Suprapubic skin (tissue), 4 donors: ENCODE measurements at regions not wholly inside any gene's neighbourhood (a gene's known extent, or its start where the extent isn't known, plus 50 kb on each side); places are given as distances from the start of the nearest gene placed in this dataset.

ENCODE experiments used
- DNase-seq, 2 donors: peaks; one replicate each; pipeline ENCODE4 v3.0.0-alpha.2; 2019; ENCODE audit warnings: low spot score in 2 of 2
- H3K27ac ChIP-seq: fragments of 200-600 bp; sonication (generic); one replicate; pipeline ENCODE4 v1.5.1; 2019
- H3K27me3 ChIP-seq: fragments of 200-600 bp; sonication (generic); one replicate; pipeline ENCODE4 v1.5.1; 2019
- H3K36me3 ChIP-seq: fragments of 200-600 bp; sonication (generic); one replicate; pipeline ENCODE4 v1.5.1; 2019
- H3K4me1 ChIP-seq: fragments of 200-600 bp; sonication (generic); one replicate; pipeline ENCODE4 v1.5.1; 2019
- H3K4me3 ChIP-seq: fragments of 200-600 bp; sonication (generic); one replicate; pipeline ENCODE4 v1.5.1; 2019; ENCODE audit warnings: mild to moderate bottlenecking
- H3K9me3 ChIP-seq: fragments of 200-600 bp; sonication (generic); one replicate; pipeline ENCODE4 v1.5.1; 2019
- EP300 ChIP-seq: sonication (generic); formaldehyde crosslinking; IDR thresholded peaks from one replicate; pipeline ENCODE4 v1.6.1; 2017; ENCODE audit warnings: antibody characterized with exemption
- POLR2A ChIP-seq, 2 donors: fragments of 450-650 bp; IDR thresholded peaks; one replicate each; pipeline ENCODE4 v1.6.1; 2017; ENCODE audit warnings: antibody characterized with exemption in 2 of 2, mild to moderate bottlenecking in 2 of 2, moderate library complexity in 2 of 2
- POLR2AphosphoS5 ChIP-seq, 3 donors: sonication (generic); formaldehyde crosslinking; IDR thresholded peaks; one replicate each; pipeline ENCODE4 v1.6.1; 2017; ENCODE audit warnings: antibody characterized with exemption in 3 of 3
- WGBS: methylation state at CpG from one replicate; pipeline ENCODE4 v1.1.5; 2018; 5-methylcytosine and 5-hydroxymethylcytosine counted together
- TF ChIP-seq, protein P1 (sequence below), 2 donors: fragments of 200-600 bp in 1 of 2; fragments of 450-650 bp in 1 of 2; sonication (generic) in 1 of 2; IDR thresholded peaks; one replicate each; pipeline ENCODE4 v1.5.1; 2016 to 2019; ENCODE audit warnings: antibody characterized with exemption in 2 of 2, mild to moderate bottlenecking in 1 of 2, moderate library complexity in 1 of 2

DNA sequence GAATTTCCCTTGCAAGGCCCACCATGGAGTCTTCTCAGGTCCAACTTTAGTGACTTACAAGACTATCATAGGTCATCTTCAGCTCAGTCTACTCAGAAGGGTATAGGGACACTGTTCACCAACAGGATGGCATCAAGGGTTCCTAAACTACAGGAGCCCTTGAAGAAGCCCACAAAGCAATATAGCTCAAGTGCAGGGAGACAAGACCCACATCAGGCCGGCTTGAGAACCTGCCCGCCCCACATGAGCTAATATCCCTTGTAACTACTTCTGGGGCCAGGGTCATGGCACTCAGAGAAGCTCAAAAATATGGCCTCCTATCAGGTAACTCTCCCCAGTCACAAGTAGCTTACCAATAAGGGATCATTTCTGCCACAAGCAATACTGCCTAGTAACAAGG lies 249.9 kb downstream of the CDK5RAP2 start:
- Histone ChIP-seq H3K27ac (no peak overlapping the region), H3K4me1 (no peaks in the 10 kb centered on the region), H3K4me3 (no peak overlapping the region), H3K27me3 (no peaks in the 10 kb centered on the region), H3K9me3 (no peaks in the 10 kb centered on the region), H3K36me3 (no peaks in the 10 kb centered on the region)
- DNase-seq, result no peak
- 100% methylated on average over 2 of the region's 2 CpGs for WGBS
- no peak for TF ChIP-seq EP300
- no peak for TF ChIP-seq POLR2A (IDR thresholded peaks at IDR 0.05)
- TF ChIP-seq, protein P1, sequence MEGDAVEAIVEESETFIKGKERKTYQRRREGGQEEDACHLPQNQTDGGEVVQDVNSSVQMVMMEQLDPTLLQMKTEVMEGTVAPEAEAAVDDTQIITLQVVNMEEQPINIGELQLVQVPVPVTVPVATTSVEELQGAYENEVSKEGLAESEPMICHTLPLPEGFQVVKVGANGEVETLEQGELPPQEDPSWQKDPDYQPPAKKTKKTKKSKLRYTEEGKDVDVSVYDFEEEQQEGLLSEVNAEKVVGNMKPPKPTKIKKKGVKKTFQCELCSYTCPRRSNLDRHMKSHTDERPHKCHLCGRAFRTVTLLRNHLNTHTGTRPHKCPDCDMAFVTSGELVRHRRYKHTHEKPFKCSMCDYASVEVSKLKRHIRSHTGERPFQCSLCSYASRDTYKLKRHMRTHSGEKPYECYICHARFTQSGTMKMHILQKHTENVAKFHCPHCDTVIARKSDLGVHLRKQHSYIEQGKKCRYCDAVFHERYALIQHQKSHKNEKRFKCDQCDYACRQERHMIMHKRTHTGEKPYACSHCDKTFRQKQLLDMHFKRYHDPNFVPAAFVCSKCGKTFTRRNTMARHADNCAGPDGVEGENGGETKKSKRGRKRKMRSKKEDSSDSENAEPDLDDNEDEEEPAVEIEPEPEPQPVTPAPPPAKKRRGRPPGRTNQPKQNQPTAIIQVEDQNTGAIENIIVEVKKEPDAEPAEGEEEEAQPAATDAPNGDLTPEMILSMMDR (IDR thresholded peaks at IDR 0.05), result no peak

DNA sequence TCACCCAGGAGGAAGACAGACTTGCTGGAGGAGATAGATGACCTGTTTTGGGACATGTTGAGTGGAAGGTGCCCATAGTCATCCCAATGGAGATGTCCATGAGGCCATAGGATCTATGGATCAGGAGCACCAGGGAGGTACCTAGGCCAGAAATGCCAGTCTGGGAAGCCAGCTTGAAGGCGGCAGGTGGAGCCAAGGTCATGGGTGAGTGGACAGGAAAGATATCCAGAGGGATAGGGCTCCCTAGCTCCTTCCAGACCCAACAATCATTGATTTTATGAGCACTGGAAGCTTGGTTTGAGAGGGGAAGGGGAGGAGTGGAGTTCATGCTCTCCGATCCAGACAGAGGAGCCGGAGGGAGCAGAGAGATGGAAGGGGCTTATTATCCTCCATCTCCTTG lies 252.6 kb downstream of the CDK5RAP2 start:
- no peak overlapping the region for H3K27ac ChIP-seq
- TF ChIP-seq POLR2A (IDR thresholded peaks at IDR 0.05) (no peak), EP300 (no peak)
- TF ChIP-seq, protein P1 (IDR thresholded peaks at IDR 0.05), result no peak
- no peaks in the 10 kb centered on the region for H3K9me3 ChIP-seq
- DNase-seq, result no peak
- no peaks in the 10 kb centered on the region for H3K4me1 ChIP-seq
- H3K27me3 ChIP-seq, result no peaks in the 10 kb centered on the region
- no peak overlapping the region for H3K4me3 ChIP-seq
- 95% methylated on average over 3 of the region's 3 CpGs for WGBS
- no peaks in the 10 kb centered on the region for H3K36me3 ChIP-seq

DNA sequence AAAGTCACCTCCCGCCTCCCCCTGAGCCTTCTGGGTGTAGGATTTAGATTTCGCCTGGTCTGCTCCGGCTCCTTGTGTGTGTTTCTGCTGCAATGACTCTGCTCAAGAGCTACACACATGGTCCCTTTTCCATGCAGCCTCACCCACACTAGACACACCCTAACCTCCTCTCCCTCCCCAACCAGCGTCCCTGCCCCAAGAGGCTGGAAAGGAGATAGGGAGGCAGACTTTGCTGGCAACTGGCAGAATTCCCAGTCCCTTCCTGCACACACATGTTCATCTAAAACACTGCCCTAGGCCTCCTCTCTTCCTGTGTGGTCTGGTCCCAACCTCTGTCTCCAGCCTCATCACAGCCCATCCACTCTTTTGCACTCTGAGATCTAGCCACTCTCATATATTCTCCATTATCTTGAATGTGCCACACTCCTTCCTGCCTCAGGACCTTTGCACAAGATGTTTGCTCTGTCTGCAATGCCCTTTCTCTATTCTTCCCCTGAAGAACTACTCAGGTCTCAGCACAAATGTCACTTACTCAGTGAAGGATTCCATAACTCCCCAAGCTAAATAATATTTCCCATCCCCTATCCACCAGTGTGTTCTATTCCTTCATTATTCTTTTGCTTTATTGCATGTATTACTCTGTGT lies 253.8 kb downstream of the CDK5RAP2 start:
- Histone ChIP-seq H3K9me3 (no peaks in the 10 kb centered on the region), H3K36me3 (no peaks in the 10 kb centered on the region), H3K4me1 (no peaks in the 10 kb centered on the region), H3K27me3 (no peaks in the 10 kb centered on the region), H3K4me3 (no peak overlapping the region), H3K27ac (no peak overlapping the region)
- no peak for TF ChIP-seq POLR2AphosphoS5 (IDR thresholded peaks at IDR 0.05)
- TF ChIP-seq, protein P1 (IDR thresholded peaks at IDR 0.05), result no peak
- no peak for TF ChIP-seq EP300
- no peak for TF ChIP-seq POLR2A (IDR thresholded peaks at IDR 0.05)
- DNase-seq, result no peak
- 47% methylated on average over 4 of the region's 4 CpGs for WGBS

DNA sequence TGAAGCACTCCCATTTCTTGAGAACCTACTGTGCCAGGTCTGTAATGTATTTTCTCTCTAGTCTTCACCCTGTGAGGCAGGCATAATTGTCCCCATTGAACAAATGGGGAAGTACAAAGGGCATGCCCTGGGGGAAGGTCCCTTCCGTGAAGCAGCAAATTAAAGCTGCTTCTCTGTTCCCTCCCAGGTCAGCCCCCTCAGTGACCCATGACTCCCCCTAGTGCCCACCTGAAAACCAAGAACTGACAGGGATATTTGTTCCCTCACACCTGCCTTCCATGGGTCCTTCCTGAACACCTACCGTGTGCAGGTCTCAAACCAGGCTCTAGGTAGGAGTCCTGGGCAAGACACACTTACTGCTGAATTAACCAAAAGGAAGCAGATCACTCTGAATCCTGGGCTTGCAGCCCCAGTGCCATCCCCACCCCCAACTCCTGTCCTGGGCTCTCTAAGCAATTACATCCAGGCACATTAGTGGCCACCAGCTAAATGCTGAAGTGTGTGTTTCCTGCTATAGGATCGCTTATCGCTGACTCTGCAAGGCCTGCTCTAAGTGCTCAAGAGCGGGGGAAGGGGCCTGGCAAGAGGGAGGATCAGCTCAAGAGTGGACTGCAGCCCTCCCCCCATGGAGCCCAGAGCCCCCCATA lies 254.8 kb downstream of the CDK5RAP2 start:
- 51% methylated on average over 5 of the region's 5 CpGs for WGBS
- Histone ChIP-seq H3K36me3 (no peaks in the 10 kb centered on the region), H3K27ac (no peak overlapping the region), H3K27me3 (no peaks in the 10 kb centered on the region), H3K4me1 (no peaks in the 10 kb centered on the region), H3K9me3 (no peaks in the 10 kb centered on the region), H3K4me3 (no peak overlapping the region)
- no peak for DNase-seq
- TF ChIP-seq POLR2A (IDR thresholded peaks at IDR 0.05) (no peak), EP300 (no peak)
- TF ChIP-seq, protein P1 (IDR thresholded peaks at IDR 0.05), result no peak

DNA sequence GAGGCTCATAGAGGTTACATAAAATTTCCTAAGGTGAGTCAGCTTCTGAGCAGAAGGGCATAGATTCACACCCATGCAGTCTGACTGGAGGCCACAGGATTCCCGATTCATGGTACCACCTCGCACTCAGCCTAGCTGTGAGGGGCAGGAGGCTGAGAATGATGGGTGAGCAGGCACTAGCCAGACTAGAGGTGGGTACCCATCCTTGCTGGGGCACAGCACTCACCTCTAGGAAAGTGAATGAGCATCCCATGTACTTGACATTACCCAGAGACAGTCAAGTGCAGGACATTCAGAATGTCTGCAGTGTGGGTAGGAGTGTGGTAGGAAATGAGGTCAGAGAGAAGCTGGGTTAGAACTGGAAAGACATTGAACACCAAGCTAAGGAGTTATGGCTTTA lies 255.5 kb downstream of the CDK5RAP2 start:
- Histone ChIP-seq H3K27me3 (no peaks in the 10 kb centered on the region), H3K27ac (no peak overlapping the region), H3K9me3 (no peaks in the 10 kb centered on the region), H3K36me3 (no peaks in the 10 kb centered on the region), H3K4me3 (no peak overlapping the region), H3K4me1 (no peaks in the 10 kb centered on the region)
- TF ChIP-seq, protein P1 (IDR thresholded peaks at IDR 0.05), result no peak
- no peak for TF ChIP-seq POLR2AphosphoS5 (IDR thresholded peaks at IDR 0.05)
- no peak for TF ChIP-seq POLR2A (IDR thresholded peaks at IDR 0.05)
- TF ChIP-seq EP300, result no peak
- DNase-seq, result no peak
- 94% methylated on average over 2 of the region's 2 CpGs for WGBS
